Spleen (tissue), 7 donors: ENCODE measurements at regions not wholly inside any gene's neighbourhood (a gene's known extent, or its start where the extent isn't known, plus 50 kb on each side); places are given as distances from the start of the nearest gene placed in this dataset.

Experiments used
- CTCF ChIP-seq, 11 experiments: fragments of 200-600 bp in 7 of 11; fragments of 450-650 bp in 4 of 11; sonication (generic) in 4 of 11; IDR thresholded peaks in 8 of 11; conservative IDR thresholded peaks in 3 of 11; 1 replicate in 7 of 11; 2 replicates in 4 of 11; pipeline versions ENCODE4 v1.4.0 to v1.8.0; 2016 to 2021; ENCODE audit warnings: antibody characterized with exemption in 11 of 11, inconsistent platforms in 4 of 11, mild to moderate bottlenecking in 1 of 11
- POLR2AphosphoS5 ChIP-seq, 3 donors: sonication (generic); formaldehyde crosslinking; IDR thresholded peaks; one replicate each; pipeline ENCODE4 v1.5.1; 2017; ENCODE audit warnings: antibody characterized with exemption in 3 of 3
- donor health status: DM: no; HTN: no; CAD: no; lungs with moderate emphysema.
- donor health status: DM: no; HTN: no; CAD: no.
- donor health status: DM: no; HTN: no; CAD: no.

GRCh38 chr11:69567951-69568808 is 72.8 kb upstream of the CCND1 start:
- TF ChIP-seq CTCF (IDR thresholded peaks at IDR 0.05 in 8 of 11, conservative IDR thresholded peaks at IDR 0.05 in 3 of 11) = no peak
- TF ChIP-seq POLR2AphosphoS5 (IDR thresholded peaks at IDR 0.05) = no peak
